Inferior parietal cortex (tissue), 1 donor: ENCODE measurements at regions not wholly inside any gene's neighbourhood (a gene's known extent, or its start where the extent isn't known, plus 50 kb on each side); places are given as distances from the start of the nearest gene placed in this dataset.
A peak's percentile ranks its signal among the peaks of the same experiment; 100 is the strongest.

ENCODE experiments used
- DNase-seq: peaks from one replicate; pipeline ENCODE4 v3.0.0-alpha.2; 2016; ENCODE audit errors: extremely low spot score

DNA sequence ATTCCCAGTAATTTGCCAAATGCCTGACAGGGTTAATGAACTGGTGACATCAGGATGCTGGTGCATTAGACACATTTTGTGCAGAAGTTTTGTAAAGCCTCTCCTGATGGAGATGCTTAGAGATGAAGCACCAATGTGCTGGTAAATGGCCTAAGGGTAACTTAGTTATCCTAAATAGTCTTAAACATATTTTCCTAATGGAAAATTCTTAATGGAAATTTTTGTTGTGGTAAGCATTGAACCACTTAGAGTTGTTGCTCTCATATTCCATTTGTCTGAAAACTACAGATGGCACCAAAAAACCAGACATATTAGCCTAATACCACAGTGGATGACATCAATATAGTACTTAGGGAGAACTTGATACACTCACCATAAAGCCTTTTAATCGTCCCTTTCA, 154.5 kb upstream of the ANK2 start:
- no peak for DNase-seq

DNA sequence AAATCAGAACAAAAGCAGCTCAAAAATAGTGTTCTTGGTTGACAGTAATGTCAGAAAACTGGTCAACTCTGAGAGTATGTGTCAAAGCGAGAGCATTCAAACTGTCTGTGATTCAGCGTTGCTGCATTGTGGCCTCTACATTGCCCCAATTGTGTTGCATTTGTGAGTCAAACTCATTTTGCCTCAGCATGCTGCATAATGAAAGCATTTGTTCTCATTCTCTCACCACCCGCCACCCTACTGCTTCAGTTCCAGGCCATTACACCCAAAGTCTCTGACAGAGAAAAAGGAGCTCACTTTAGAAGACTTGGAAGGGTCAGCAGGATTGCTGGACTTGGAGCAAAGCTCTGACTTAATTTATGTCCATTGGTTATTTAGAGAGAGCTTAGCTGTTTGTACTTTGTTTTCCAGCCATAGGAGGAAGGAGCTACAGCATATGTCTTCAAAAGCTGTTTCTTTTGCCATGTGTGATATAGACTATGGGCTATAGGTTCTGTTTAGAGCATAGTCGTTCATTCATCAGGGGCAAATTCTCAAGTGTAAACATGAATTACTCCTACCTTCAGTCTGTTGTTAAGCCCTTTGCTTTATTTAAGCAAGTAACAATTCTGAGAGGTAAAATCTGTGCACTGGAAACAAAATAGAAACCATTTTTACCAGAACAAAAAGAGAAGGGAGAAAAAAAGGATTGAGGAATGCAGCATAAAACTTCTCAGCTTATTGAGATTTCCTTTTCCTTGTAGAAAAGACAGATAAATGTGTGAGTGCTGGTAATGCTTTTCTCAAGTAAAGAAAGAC, 153.4 kb upstream of the ANK2 start:
- DNase-seq, result peak; percentile 77

DNA sequence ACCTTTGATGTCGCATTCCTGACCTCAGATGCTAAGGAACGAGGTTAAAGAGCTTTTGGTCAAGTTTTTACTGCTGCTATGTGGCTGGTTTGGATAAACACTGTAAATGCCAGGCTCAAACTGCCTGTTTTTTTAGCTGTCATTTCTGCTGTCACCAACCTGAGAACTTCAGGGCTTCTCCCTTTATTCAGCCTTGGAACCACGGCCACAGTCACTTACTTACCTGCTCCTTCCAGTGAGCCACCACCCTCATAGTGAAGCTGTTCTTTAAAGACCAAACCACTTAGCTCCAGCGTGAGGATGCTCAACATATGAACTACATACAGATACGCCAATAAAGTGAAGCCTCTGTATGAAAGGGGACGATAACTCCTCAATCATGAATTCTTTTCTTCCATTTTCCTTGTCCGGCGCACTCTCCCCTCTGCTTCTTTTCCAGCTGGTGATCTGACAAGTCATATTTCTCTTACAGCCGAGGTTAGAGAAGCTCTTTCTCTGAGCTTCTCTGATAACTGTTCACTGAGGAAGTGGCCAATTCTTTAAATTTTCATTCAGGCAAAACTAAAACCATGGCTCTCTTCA, 152.8 kb upstream of the ANK2 start:
- DNase-seq, result no peak

DNA sequence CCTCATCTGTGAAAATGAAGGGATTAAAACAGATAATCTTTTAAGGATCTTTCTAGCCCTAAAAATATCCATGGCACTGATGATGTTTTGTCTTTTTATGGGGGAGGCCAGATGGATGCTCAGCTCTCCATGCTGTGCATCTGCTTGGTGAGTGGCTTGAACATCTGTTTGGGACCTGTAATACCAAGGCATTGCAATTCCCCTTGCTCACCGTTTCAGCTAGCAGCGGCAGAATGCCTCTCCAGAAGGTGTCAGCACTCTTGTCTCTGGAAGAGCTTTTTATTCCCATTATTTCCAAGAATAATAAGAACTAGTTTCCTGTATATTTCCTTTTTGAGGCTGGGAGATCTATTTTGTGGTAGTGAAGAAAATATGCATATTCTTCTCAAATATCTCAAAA, 151.9 kb upstream of the ANK2 start:
- DNase-seq, result no peak

DNA sequence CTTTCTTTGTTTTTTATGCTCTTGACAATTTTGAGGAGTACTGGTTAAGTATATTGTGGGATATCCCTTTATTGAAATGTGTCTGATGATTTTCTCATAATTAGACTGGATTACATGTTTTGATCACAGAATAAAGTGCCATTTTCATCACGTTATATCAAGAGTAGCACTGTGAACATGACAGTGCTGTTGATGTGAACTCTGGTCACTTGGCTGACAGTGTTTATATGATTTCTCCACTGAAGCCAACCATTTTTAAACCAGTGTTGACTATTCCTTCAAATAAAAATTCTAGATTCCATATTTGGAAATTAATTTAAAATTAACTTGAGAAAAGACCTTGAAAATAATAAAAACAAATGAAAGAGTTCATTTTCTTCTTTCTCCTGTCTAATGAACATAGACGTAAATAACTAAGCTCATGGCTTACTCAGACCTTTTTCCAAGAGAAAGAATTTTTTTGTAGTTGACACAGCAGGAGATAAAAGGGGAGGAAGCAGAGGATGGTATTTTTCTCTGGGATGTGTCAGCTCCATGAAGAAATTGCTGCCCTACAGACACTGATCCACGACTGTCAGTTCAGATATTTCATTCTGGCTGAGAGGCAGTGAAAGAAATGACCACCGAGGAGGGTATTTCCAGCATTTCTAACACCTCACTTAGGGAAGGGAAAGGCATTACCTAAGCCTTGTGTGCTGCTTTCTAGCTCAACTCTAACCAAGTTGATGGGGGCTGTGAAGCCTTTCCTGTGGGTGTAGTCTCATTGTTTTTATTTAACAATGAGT, 150.9 kb upstream of the ANK2 start:
- DNase-seq, result no peak

DNA sequence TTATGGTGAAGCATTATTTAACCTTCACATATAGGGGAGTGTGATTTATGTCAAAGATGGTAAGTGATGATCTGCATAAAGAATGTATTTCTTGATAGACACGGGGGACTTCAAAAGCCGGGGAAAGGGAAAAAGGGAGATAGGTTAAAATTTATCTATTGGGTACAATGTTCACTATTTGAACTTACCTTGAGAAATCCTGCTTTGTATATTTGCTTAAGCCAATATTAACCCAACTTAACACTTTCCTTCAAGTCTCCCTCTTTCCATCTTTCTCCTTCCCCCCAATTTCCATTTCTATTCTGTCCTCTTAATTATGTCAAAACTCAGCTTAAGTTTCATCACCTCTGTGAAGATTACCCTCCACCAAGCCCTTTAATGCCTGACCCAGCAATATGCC, 149.0 kb upstream of the ANK2 start:
- no peak for DNase-seq

DNA sequence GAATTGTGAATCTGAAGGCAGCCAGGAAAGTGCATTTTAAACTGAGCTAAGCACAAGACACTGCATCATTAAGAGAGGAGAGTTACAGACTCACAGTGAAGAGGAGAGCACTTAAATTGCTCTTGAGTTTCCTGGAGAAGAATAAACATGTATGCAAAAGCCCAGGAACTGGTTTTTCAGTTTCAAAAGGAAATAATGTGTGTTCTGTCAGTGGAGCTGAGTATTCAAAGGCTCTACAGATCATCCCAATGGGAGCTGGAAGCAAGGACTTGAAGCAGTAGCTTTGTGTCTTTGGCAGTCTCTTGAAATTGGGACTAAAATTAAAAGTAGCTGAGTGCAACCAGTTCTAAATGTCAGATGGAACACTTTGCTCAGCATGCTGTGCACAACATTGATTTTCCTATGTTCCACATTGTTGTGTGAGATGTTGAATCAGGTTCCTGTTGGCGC, 147.5 kb upstream of the ANK2 start:
- DNase-seq, result no peak

DNA sequence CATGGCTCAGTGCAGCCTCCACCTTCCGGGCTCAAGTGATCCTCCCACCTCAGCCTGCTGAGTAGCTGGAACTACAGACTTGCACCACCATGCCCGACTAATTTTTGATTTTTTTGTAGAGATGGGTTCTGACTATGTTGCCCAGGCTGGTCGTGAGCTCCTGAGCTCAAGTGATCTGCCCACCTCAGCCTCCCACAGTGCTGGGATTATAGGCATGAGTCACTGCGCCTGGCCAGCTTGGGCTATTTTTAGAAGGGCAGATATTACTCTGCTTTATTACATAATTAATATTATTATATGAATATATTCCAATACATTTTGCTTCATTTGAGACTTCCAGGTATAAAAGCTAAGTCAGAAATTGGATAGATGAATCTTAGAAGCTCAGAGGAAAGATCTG, 143.7 kb upstream of the ANK2 start:
- no peak for DNase-seq

DNA sequence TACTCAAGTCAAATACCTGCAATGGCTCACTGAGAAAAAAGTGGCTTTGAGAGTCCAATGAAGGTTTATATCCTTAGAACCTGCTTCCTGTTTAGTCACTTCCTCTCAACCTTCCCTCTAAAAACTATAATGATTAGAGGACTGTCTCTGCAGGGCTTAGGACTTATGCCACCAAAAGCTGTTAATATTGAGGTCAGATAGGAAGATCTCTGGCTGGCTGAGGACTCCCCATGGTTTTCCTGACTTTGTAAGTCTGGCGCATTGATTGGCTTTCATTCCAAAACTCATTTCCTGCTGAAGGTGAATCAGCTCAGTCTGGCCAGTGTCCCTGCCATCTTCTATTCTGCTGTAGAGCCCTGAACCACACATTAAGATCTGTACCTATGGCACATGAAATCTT, 140.9 kb upstream of the ANK2 start:
- no peak for DNase-seq

DNA sequence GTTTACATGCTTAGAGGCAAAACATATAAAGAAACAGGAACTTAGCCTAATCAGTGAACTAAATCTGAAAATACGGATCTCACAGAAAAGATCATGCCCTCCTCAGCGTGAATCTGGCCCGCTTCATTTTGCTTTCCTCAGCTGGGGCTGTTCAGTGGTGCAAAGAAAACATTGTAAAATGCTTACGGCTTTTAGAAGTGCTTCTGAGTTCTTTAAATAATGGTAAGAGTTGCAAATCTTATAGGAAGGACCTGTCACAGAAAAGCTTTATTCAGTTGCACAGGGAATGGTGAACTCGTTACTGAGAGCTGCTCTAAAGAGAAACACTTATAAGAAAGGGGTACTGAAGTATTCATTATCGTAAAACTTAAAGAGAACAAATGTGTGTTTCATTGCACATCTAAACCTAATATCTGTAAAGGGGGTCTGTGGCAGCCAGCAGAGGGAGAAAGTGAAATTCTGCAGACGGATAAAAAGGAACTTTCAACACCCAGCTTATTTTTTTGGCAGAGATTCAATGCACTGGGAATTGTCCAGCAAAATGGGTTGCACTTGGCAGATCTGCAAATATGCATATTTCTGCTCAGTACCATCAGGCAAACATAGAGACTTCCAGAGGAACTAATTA, 139.2 kb upstream of the ANK2 start:
- DNase-seq, result peak; percentile 86

DNA sequence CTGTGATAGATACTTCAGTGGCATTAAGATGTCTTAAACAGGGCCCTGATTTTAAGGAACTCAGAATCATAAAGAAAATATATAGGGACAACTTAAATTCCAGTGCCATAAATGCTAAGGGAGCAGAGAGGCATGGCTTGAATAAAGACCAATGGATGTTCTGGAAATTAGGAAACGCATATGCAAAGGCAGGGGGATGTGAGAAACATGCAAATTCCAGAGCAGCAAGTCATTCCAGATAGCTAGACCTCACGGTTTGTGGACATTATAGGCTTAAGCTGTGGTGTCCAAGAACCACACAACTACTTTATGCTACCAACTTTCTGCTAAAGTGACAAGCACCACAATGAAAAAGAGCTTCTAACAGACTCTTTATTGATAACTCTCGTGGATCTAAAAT, 132.6 kb upstream of the ANK2 start:
- DNase-seq, result no peak

DNA sequence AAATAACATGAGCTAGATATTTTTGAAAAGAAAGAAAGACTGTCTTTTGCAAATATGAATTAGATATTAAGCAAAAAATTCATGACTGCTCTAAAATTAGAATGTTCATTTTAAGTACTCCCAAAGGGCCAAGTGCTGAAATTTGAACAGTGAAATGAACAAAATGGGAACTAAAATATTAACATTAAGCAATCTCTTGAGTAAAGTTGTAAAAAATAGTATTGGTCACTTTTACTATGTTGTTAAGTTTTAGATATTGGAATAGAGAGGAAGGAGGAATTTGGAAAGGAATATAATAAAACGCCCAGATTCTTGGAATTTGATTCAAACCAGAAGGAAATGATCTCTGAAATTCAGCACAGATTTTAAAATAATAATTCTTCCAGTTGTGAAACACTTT, 125.9 kb upstream of the ANK2 start:
- no peak for DNase-seq

DNA sequence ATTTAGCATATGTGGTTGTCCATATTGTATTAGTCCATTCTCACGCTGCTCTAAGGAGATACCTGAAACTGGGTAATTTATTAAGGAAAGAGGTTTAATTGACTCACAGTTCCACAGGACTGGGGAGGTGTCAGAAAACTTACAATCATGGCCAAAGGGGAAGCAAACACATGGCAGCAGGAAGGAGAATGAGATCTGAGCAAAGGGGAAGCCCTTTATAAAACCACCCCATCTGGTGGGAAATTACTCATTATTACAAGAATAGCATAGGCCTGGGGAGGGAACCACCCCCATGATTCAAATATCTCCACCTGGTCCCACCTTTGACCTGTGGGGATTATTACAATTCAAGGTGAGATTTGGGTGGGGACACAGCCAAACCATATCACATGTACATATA, 122.6 kb upstream of the ANK2 start:
- DNase-seq, result no peak

DNA sequence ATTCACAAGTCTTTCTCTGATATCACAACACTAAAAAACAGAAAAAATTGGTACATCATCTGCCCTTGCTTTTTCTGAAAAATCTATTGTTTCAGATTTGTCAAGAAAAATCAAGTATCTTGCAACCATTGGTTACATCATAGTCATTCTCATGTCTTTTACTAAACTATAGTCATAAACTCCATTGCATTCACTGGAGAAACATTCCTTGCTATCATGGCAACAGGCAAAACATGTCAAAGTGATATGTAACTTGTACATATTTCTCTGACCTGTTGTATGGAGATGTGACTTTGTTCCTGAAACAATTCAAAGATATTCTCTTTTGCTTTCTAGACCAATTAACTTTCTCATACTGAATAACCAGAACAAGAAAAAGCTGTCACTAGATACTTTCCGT, 121.9 kb upstream of the ANK2 start:
- no peak for DNase-seq

DNA sequence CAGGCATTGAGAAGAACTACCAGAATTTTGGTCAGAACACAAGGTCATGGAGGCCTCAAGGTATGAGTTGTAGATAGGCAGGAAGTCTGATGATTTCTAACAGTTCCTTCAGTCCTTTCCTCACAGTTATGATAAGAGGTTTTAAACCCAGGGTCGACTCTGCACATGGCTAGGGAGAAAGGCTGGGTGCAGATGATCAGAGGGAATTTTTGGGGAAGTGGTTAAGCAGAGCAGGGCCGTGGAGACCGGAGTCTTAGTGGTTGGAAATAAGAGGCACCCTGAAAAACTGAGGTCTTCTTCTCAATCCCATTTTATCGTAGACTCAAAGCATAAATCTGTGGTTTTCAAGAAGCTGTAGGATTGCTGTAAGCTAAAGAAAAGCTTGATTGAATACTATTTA, 118.5 kb upstream of the ANK2 start:
- no peak for DNase-seq

DNA sequence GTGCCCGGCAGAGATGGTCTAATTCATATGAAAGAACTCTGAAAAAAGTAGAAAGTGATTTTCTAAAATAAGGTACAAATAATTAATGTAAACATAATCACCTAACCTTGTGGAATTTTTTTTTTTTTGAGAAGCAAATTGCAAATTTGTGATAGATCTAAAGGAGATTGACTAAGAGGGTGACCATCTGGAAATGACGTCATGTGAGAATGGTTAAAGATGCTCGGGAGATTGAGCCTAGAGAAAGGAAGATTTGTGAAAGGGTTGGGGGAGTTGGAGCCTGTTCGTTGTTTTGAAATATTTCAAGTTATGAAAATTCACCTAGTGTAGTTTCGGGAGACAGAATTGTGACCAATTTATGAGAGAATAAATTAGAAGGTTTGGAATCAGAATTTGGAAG, 115.7 kb upstream of the ANK2 start:
- no peak for DNase-seq

DNA sequence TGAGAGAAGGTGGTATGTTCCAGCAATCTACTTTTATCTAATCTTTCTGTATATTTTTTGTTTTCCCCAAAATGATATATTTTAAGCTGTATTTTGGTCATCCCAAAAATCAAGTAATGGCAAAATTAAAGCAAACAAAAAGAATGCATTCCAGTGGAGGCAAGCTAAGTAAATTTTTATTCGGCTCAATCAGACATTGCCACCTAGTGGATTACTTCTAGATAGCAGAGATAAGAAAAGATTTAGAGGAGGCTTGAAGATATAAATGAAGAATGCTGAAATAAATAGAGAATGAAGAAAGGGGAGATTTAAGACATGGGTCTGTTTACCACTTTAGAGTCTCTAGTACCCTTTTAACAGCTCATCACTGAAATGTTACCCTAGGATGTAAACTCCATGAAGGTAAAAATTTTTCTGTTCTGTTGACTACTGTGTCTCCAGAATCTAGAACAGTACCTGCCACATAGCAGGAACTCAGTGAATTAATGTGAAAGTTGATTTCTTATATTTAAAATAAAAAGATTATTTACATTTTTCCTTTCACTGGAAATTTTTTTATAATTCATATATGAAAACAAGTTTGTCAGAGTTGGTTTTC, 110.9 kb upstream of the ANK2 start:
- peak; percentile 91 for DNase-seq

DNA sequence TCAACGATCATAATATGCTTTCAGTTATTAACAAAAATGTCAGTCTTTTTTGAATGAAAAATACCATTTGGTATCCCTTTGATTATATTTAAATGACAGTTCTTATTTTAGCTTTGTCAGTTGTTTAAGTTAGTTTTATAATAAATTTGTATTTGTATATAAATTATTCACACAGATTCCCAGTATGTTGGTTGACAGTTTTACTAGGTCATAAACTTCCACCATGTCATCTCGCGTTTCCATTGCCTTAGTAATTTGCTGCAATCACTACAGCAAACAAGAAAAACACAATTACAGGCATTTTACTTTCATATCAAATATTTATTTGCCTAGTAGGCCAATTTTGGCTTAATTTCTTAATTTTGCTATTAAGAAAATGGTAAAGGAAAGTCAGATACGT, 109.6 kb upstream of the ANK2 start:
- DNase-seq, result no peak

DNA sequence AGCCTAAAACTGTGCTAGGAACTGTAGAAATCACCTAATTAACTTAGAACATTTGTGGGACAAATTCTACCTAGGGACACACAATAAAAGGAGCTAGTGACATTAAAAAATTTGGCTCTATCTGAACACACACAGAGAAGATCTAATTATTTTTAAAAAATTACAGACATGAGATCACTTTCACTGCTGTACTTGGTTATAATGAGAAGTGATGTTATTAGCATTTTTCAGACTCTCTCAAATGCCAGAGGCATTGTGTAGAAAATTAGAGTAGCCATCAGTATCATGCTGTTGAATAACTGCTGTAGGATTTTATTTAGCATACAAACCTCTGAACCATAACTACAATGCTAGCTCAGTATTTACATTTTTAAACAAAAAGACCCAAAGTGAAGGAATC, 109.1 kb upstream of the ANK2 start:
- no peak for DNase-seq

DNA sequence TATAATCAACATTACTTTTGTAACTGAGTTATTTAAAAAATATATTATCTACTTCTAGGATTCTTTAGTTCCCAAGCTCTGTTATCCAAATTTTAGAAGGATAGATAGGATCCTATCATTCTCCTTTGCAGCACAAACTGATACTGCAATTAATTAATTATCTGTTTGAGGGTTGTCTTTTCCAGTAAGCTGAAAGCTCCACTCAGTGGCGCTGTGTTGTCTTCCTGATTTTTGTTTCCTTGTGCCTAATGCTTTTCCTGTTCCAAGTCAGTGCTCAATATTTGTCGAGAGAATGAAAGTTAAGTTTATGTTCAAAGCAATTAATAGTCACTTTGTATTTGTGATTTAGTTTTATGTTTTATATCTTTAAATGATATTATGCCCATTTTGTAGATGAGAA, 107.4 kb upstream of the ANK2 start:
- DNase-seq, result no peak

DNA sequence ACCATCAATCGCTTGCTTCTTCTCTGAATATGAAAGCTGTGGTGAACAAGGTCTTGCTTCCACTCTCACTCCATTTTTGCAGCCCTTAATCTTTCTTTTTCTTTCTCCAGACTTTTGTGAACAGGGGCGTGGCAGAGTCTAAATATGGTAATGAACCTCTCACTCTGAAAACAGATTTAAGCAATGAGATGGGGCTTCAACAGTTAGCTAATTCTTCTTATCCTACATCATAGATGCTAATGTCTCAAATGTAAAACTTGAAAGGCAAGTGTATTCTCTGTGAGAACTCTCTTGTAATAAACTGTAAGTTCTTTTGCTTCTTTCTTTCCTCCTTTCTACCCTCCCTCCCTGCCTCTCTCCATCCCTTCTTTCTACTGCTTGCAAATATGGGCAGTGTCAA, 106.5 kb upstream of the ANK2 start:
- DNase-seq, result no peak

DNA sequence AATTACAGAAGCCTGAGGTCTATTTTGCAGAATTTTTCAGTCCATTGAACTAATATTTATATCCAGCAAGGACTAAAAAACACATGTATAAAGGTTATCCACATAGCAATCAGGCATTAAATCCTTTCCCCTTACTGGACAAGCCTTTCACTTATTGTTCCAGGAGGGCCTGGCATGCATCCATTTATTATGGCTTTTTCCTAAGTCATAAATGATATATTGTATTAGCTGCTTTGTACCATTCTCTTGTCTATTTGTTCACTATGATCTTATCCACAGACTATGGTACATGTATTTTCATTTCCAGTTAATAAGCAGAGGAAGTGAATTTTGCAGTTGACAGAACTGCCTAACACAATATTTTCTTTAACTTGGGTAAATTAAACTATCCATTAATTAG, 105.4 kb upstream of the ANK2 start:
- no peak for DNase-seq
